ENCODE measurements at regions not wholly inside any gene's neighbourhood (a gene's known extent, or its start where the extent isn't known, plus 50 kb on each side); places are given as distances from the start of the nearest gene placed in this dataset.

DNA sequence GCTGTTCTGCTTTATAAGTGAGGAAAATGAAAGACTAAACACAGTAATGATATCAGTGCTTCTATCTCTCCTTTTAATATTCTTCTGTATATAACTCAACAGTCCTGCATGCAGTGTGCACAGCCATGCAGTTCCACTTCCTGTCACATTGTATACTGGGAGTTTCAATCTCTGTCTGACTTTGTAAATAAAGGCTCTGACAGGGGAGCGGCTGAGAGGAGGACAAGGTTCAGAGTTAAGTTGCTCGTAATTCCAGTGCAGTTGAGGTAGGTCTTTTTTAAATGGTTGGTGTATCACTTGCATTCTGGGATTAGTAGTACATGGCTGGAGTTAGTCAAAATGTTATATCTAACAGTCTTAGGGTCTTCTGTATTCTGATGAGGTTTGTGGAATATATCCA lies 264.5 kb downstream of the OLFM3 start:
- no peak for DNase-seq

DNA sequence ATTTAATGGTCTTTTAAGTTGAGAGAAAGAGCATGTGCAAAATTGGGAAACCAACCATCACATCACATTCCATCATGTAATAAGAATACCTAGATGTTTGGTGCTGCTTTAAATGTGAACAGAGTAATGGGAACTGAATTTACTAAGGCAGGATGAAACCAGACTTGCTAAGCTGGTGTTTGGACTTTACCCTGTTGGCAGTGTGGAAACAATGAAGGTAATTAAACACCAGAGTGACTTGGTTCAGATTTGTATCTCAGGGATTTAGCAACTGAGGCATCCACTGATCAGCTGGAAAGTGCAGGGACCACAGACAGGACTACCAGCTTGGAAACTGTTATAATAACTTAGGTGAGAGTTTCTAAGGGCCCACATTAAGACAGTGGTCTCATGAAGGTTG lies 263.4 kb downstream of the OLFM3 start:
- DNase-seq = no peak

- DNase-seq = no peak
Measured at GRCh38 chr1:101738475-101738874, 258.3 kb downstream of the OLFM3 start.

GRCh38 chr1:101739146-101739545 lies 257.6 kb downstream of the OLFM3 start:
- DNase-seq = no peak

- no peak for DNase-seq
Measured at GRCh38 chr1:101739826-101740330, 256.8 kb downstream of the OLFM3 start.

DNA sequence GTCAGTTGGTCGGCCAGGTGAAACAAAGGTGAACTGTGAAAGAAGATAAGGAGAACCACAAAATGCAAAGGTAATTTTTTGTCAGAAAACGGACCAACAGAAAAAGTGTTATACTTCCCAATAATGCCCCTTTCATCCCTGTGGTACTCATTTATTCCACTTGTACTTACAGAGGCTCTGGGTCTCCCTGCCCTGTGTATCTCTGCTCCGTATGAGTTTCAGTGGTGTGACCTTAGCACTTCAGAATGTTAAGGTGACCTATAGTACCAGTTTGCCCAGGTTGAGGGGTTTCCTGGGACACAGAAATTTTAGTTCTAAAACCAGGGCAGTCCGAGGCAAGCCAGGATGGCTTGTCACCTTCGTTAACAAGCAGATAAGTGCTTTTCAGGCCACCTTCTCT lies 254.8 kb downstream of the OLFM3 start:
- no peak for DNase-seq

DNA sequence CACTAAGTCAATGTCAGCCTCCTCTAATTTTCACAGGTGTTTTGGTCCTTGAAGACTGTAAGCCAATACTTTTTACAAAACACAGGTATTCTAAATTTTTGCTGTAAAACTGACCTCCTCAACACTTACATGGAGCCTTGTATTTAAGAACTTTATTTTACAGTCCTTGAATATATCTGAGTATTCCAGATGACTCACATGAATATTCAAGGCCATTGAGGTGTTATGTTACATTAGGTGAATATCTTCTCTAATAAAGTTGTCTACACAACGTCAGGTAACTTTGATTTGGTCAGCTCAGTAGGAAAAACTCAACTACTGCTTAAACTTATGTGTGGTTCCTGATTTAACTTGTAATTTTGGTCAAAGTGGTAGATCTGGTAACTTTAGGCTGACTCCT lies 254.2 kb downstream of the OLFM3 start:
- DNase-seq = no peak

- no peak for DNase-seq
Measured at GRCh38 chr1:101745551-101746270, 251.0 kb downstream of the OLFM3 start.

- DNase-seq = no peak
Measured at GRCh38 chr1:101748077-101748476, 248.6 kb downstream of the OLFM3 start.
